CD4-positive, alpha-beta memory T cell (primary cell): ENCODE measurements at regions not wholly inside any gene's neighbourhood (a gene's known extent, or its start where the extent isn't known, plus 50 kb on each side); places are given as distances from the start of the nearest gene placed in this dataset.
"Not testable (repeated sequence)": the region's sequence is repeated elsewhere in the genome, so short reads cannot be mapped to it uniquely, and the experiment has no call there.

Experiments used
- CTCF ChIA-PET: fragments of 350-600 bp; sonication (Branson Sonifier 250); formaldehyde crosslinking; loops from one replicate; lab custom pipeline; 2021; ENCODE audit warnings: inconsistent platforms; ENCODE audit not compliant: partially characterized antibody; lab: Charles Lee
- POLR2A ChIA-PET: fragments of 350-600 bp; sonication (Branson Sonifier 250); formaldehyde crosslinking; loops from one replicate; lab custom pipeline; 2021; ENCODE audit not compliant: partially characterized antibody; lab: Charles Lee
- DNase-seq, 5 donors: peaks; one replicate each; pipeline versions ENCODE4 v3.0.0 to v3.0.0-alpha.2; 2020 to 2022; ENCODE audit warnings: mixed read lengths in 1 of 5
- H3K27ac ChIP-seq: one replicate; pipeline ENCODE4 v1.7.0; 2013; ENCODE audit warnings: low read depth, low read length
- H3K27me3 ChIP-seq: 2 replicates; pipeline ENCODE4 v1.7.0; 2013; ENCODE audit warnings: mild to moderate bottlenecking, low read length, moderate library complexity; ENCODE audit not compliant: insufficient read depth
- H3K36me3 ChIP-seq: 2 replicates; pipeline ENCODE4 v1.7.0; 2013; ENCODE audit warnings: mild to moderate bottlenecking, low read length, moderate library complexity; ENCODE audit not compliant: insufficient read depth
- H3K4me1 ChIP-seq: 2 replicates; pipeline ENCODE4 v1.7.0; 2013; ENCODE audit warnings: mild to moderate bottlenecking, low read length, moderate library complexity; ENCODE audit not compliant: insufficient read depth
- H3K4me3 ChIP-seq, 2 donors: one replicate each; pipeline ENCODE4 v1.7.0; 2013; ENCODE audit warnings: low read length in 2 of 2, mild to moderate bottlenecking in 1 of 2
- H3K9me3 ChIP-seq, 2 donors: one replicate each; pipeline ENCODE4 v1.7.0; 2013; ENCODE audit warnings: low read length in 2 of 2, control low read depth in 1 of 2; ENCODE audit not compliant: control insufficient read depth in 1 of 2
- H3K27ac Mint-ChIP-seq, 7 donors: one replicate each; pipeline ENCODE4 v1.8.0; 2020 to 2021; ENCODE audit warnings: mixed read lengths in 7 of 7, mild to moderate bottlenecking in 6 of 7, inconsistent platforms in 3 of 7, moderate library complexity in 3 of 7
- H3K27me3 Mint-ChIP-seq, 2 donors: one replicate each; pipeline ENCODE4 v1.8.0; 2020 to 2021; ENCODE audit warnings: mixed read lengths in 2 of 2
- H3K36me3 Mint-ChIP-seq, 2 donors: one replicate each; pipeline ENCODE4 v1.8.0; 2020 to 2021; ENCODE audit warnings: mixed read lengths in 2 of 2, inconsistent platforms in 1 of 2, mild to moderate bottlenecking in 1 of 2
- H3K4me1 Mint-ChIP-seq, 4 donors: one replicate each; pipeline ENCODE4 v1.8.0; 2020 to 2021; ENCODE audit warnings: mixed read lengths in 4 of 4, mild to moderate bottlenecking in 1 of 4
- H3K4me3 Mint-ChIP-seq, 8 donors: one replicate each; pipeline ENCODE4 v1.8.0; 2020 to 2021; ENCODE audit warnings: mixed read lengths in 8 of 8, mild to moderate bottlenecking in 7 of 8, moderate library complexity in 6 of 8, inconsistent platforms in 3 of 8
- H3K9me3 Mint-ChIP-seq, 8 donors: one replicate each; pipeline ENCODE4 v1.8.0; 2020 to 2021; ENCODE audit warnings: mixed read lengths in 8 of 8, mild to moderate bottlenecking in 5 of 8, inconsistent platforms in 3 of 8, moderate library complexity in 1 of 8
- intact Hi-C: fragments of 100-400 bp; cut with micrococcal nuclease; formaldehyde crosslinking; loops from one replicate; pipeline ENCODE4 v1.15.1; 2023

DNA sequence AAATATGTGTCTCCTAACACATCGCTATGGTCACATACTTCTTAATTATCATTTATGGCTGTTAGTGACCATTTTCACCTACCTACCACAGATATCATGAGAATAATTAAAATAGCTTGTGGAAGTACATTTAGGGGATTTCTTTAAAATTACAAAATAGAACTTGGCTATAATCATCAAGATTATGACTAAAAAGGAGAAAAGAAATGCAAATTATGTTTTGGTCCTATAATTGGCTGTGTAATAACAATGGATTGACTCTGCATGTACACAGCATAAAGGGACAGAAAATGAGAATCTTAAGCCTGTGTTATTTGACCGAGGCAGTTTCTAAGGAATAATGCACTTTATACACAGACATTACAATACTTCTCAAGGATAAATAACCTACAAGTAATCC, 197.7 kb upstream of the ZNF322 start:
- H3K9me3 Mint-ChIP-seq, H3K36me3 ChIP-seq, H3K27ac ChIP-seq, H3K27me3 ChIP-seq, H3K27me3 Mint-ChIP-seq, CTCF ChIA-PET, H3K4me1 ChIP-seq, intact Hi-C loops, H3K4me3 Mint-ChIP-seq, H3K4me3 ChIP-seq, H3K36me3 Mint-ChIP-seq, DNase-seq, H3K4me1 Mint-ChIP-seq, H3K27ac Mint-ChIP-seq, POLR2A ChIA-PET, H3K9me3 ChIP-seq: not testable (repeated sequence)

DNA sequence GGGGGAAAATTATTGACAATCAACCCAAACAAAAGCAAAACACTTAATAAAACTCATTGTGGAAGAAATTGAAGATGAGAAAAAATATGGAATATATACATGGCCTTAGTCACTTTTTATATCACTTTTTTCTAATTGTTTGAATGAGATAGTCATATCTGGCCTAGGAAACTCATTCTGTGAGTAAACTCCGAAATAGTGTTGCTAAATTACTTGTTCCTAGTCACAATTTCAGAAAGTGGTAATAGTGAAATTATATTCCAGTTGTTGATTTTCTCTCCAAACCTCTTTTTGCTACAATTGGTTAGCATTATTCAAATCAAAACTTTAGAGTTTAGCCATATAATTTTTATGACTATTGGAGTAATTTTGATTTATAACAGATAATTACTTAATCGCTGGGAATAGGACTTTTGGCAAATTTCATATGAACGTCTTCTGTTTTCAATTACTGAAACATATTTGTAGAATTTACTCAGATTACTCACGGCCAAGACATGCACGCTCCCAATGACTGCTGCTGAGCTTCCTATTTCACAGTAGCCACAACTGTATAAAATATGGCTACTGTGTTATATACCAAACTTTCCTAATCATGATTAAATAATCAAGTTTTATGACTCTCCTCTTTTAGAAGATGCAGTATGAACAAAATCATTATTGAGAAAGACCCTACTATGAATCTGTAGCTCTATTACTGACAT, 199.7 kb upstream of the ZNF322 start:
- H3K27me3 Mint-ChIP-seq, intact Hi-C loops, H3K27ac Mint-ChIP-seq, DNase-seq, H3K4me1 Mint-ChIP-seq, CTCF ChIA-PET, H3K4me3 Mint-ChIP-seq, H3K36me3 ChIP-seq, H3K27ac ChIP-seq, H3K9me3 ChIP-seq, H3K36me3 Mint-ChIP-seq, H3K9me3 Mint-ChIP-seq, H3K27me3 ChIP-seq, POLR2A ChIA-PET, H3K4me3 ChIP-seq, H3K4me1 ChIP-seq: not testable (repeated sequence)

DNA sequence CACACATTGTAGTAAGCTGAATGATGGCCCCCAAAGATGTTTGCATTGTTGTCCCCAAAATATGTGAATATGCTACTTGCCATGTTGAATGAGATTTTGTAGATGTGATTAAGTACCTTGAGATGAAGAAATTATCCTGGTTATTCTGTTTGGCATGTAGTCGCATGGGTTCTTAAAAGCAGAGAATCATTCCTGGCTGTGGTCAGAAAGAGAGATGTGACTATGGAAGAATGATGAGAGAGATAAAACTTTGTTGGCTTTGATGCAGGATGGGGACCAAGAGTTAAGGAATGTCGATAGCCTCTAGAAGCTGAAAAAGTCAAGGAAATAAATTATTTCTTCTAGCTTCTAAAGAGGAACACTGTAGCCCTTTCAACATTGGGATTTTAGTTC, 200.2 kb upstream of the ZNF322 start:
- CTCF ChIA-PET, POLR2A ChIA-PET, DNase-seq, H3K4me3 Mint-ChIP-seq, H3K4me1 Mint-ChIP-seq, H3K4me1 ChIP-seq, H3K9me3 ChIP-seq, H3K36me3 Mint-ChIP-seq, H3K4me3 ChIP-seq, H3K27ac ChIP-seq, H3K27me3 Mint-ChIP-seq, intact Hi-C loops, H3K27ac Mint-ChIP-seq, H3K9me3 Mint-ChIP-seq, H3K36me3 ChIP-seq, H3K27me3 ChIP-seq: not testable (repeated sequence)

- H3K9me3 Mint-ChIP-seq, DNase-seq, H3K36me3 Mint-ChIP-seq, H3K27ac Mint-ChIP-seq, intact Hi-C loops, H3K27me3 Mint-ChIP-seq, H3K4me1 Mint-ChIP-seq, H3K27ac ChIP-seq, POLR2A ChIA-PET, H3K4me1 ChIP-seq, CTCF ChIA-PET, H3K36me3 ChIP-seq, H3K4me3 Mint-ChIP-seq, H3K9me3 ChIP-seq, H3K4me3 ChIP-seq, H3K27me3 ChIP-seq: not testable (repeated sequence)
Measured at GRCh38 chr6:26861913-26862312, 202.4 kb upstream of the ZNF322 start.

GRCh38 chr6:26863641-26864040, 204.1 kb upstream of the ZNF322 start:
- POLR2A ChIA-PET, intact Hi-C loops, H3K9me3 ChIP-seq, H3K27me3 ChIP-seq, H3K4me1 ChIP-seq, H3K36me3 ChIP-seq, H3K9me3 Mint-ChIP-seq, H3K4me3 ChIP-seq, H3K4me3 Mint-ChIP-seq, H3K27ac Mint-ChIP-seq, H3K36me3 Mint-ChIP-seq, H3K27ac ChIP-seq, CTCF ChIA-PET, DNase-seq, H3K4me1 Mint-ChIP-seq, H3K27me3 Mint-ChIP-seq: not testable (repeated sequence)

- DNase-seq, H3K27me3 Mint-ChIP-seq, H3K36me3 Mint-ChIP-seq, H3K9me3 Mint-ChIP-seq, H3K4me3 ChIP-seq, H3K36me3 ChIP-seq, H3K27ac ChIP-seq, H3K9me3 ChIP-seq, H3K4me1 Mint-ChIP-seq, CTCF ChIA-PET, intact Hi-C loops, H3K4me1 ChIP-seq, H3K27me3 ChIP-seq, H3K27ac Mint-ChIP-seq, POLR2A ChIA-PET, H3K4me3 Mint-ChIP-seq: not testable (repeated sequence)
Measured at GRCh38 chr6:26898785-26899184, 239.2 kb upstream of the ZNF322 start.

- POLR2A ChIA-PET, result not testable (repeated sequence)
Measured at GRCh38 chr6:26924206-26924605, 264.7 kb upstream of the ZNF322 start.

DNA sequence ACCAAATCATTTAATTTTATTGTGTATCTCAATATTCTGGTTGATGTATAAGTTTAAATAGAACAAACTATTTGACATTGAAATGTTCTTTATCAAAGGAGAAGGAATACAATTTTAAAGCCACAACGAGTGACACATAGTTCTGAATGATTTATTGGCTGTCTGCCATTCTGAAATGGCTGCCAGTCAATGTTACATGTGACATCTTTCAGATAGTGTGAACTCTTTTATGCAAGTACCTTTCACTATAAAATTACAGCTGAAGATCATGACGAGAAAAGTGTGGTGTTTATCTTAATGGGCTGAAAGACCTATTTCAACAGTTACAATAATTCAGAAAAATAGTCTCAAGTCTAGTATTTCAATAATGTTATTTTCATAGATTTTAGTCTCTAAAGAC, 268.6 kb upstream of the ZNF322 start:
- intact Hi-C loops, H3K4me1 ChIP-seq, H3K27ac Mint-ChIP-seq, H3K27me3 ChIP-seq, H3K27me3 Mint-ChIP-seq, H3K36me3 Mint-ChIP-seq, H3K36me3 ChIP-seq, H3K4me1 Mint-ChIP-seq, H3K4me3 ChIP-seq, H3K9me3 ChIP-seq, CTCF ChIA-PET, H3K4me3 Mint-ChIP-seq, DNase-seq, H3K9me3 Mint-ChIP-seq, POLR2A ChIA-PET, H3K27ac ChIP-seq: not testable (repeated sequence)

More at GRCh38 chr6:26924206-26924605, 264.7 kb upstream of the ZNF322 start:
- H3K4me1 Mint-ChIP-seq, H3K27me3 ChIP-seq, H3K27me3 Mint-ChIP-seq, H3K9me3 Mint-ChIP-seq, H3K4me1 ChIP-seq, DNase-seq, H3K4me3 Mint-ChIP-seq, H3K4me3 ChIP-seq, H3K9me3 ChIP-seq, CTCF ChIA-PET, H3K36me3 ChIP-seq, H3K27ac ChIP-seq, intact Hi-C loops, H3K27ac Mint-ChIP-seq: not testable (repeated sequence)
- peaks cover 4 to 13% of the 10 kb centered on the region in 2 donors for H3K36me3 Mint-ChIP-seq
